Stimulated activated naive B cell treated with anti-CD40 and anti-IgM and Interleukin-4, amounts not matched to agents 10 μg/mL and 1 μg/mL and 100 μg/mL, for 72 hours (primary cell): ENCODE measurements at regions not wholly inside any gene's neighbourhood (a gene's known extent, or its start where the extent isn't known, plus 50 kb on each side); places are given as distances from the start of the nearest gene placed in this dataset.

Source experiments
- ATAC-seq, 2 donors: fragments of 150-1000 bp; cut with Tn5 transposase; replicated peaks; 2 replicates each; pipeline ENCODE4 v1.10.0; 2021; ENCODE audit warnings: moderate library complexity in 1 of 2
- DNase-seq: peaks from one replicate; pipeline ENCODE4 v3.0.0; 2021
- H3K27ac Mint-ChIP-seq: one replicate; pipeline ENCODE4 v1.8.0; 2022; ENCODE audit warnings: mild to moderate bottlenecking, mixed read lengths
- H3K27me3 Mint-ChIP-seq, 2 donors: one replicate each; pipeline ENCODE4 v1.8.0; 2022; ENCODE audit warnings: mixed read lengths in 2 of 2
- H3K36me3 Mint-ChIP-seq, 2 donors: one replicate each; pipeline ENCODE4 v1.8.0; 2022; ENCODE audit warnings: mixed read lengths in 2 of 2, mild to moderate bottlenecking in 1 of 2
- H3K4me1 Mint-ChIP-seq, 2 donors: one replicate each; pipeline ENCODE4 v1.8.0; 2022; ENCODE audit warnings: mixed read lengths in 2 of 2, mild to moderate bottlenecking in 1 of 2
- H3K4me3 Mint-ChIP-seq, 2 donors: one replicate each; pipeline ENCODE4 v1.8.0; 2022; ENCODE audit warnings: mild to moderate bottlenecking in 2 of 2, mixed read lengths in 2 of 2, moderate library complexity in 1 of 2
- H3K9me3 Mint-ChIP-seq, 2 donors: one replicate each; pipeline ENCODE4 v1.8.0; 2022; ENCODE audit warnings: mixed read lengths in 2 of 2, mild to moderate bottlenecking in 1 of 2

GRCh38 chr20:9935285-9935684 lies 96.4 kb upstream of the PAK5 start:
- H3K9me3 Mint-ChIP-seq = peaks cover 0 to 2% of the 10 kb centered on the region in 2 donors
- H3K36me3 Mint-ChIP-seq = no peaks in the 10 kb centered on the region
- peaks cover 12 to 16% of the 10 kb centered on the region in 2 donors for H3K27me3 Mint-ChIP-seq
- DNase-seq = no peak
- no peaks in the 10 kb centered on the region for H3K4me1 Mint-ChIP-seq
- H3K27ac Mint-ChIP-seq = no peak overlapping the region
- no peak overlapping the region for H3K4me3 Mint-ChIP-seq
- no peak for ATAC-seq

DNA sequence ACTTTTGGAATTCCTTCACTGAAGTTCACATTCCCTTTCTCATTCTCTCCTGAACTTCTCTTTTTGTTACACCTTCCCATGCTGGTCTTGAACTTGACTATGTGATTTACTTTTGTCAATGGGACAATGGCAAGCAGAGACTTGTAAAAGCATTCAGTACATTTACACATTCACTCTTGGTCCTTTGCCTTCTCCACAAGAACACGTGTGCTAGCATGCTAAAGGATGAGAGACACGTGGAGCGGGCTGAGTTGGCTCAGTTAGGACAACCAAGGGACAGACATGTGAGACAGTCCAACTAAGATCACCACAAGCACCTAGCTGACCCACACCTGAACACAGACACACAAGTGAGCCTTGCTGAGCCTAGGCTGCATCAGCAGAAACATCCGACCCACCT lies 91.3 kb upstream of the PAK5 start:
- no peaks in the 10 kb centered on the region for H3K36me3 Mint-ChIP-seq
- no peak overlapping the region for H3K4me3 Mint-ChIP-seq
- peaks cover 0 to 5% of the 10 kb centered on the region in 2 donors for H3K27me3 Mint-ChIP-seq
- no peaks in the 10 kb centered on the region for H3K4me1 Mint-ChIP-seq
- ATAC-seq (no peak), DNase-seq (no peak)
- H3K27ac Mint-ChIP-seq = no peak overlapping the region
- no peaks in the 10 kb centered on the region for H3K9me3 Mint-ChIP-seq

DNA sequence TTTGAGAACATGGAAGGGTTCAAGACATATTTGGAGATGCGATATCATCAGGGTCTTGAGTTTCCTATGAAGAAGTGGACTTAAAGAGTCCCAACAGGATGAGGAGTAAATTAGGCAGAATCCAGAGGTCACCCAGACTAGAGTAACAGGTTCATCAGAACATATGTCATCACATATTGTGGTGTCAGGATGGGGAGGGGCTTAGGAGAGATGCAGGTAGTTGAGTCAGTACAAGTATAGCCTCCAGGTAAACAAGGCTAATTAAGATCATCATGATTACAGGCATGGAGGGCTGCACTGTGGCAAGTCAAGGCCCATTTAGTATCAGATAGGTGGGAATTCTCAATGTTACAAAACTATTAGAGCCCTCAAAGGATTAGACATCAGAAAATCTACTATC lies 90.1 kb upstream of the PAK5 start:
- Mint-ChIP-seq H3K4me3 (no peak overlapping the region), H3K36me3 (no peaks in the 10 kb centered on the region), H3K27me3 (peaks cover 0 to 5% of the 10 kb centered on the region in 2 donors), H3K27ac (no peak overlapping the region), H3K9me3 (no peaks in the 10 kb centered on the region), H3K4me1 (no peaks in the 10 kb centered on the region)
- no peak for DNase-seq
- no peak for ATAC-seq

- DNase-seq (no peak), ATAC-seq (peak in 1 of 2 donors; percentile 36)
- no peaks in the 10 kb centered on the region for H3K9me3 Mint-ChIP-seq
- H3K4me1 Mint-ChIP-seq = no peaks in the 10 kb centered on the region
- no peak overlapping the region for H3K27ac Mint-ChIP-seq
- peaks cover 0 to 5% of the 10 kb centered on the region in 2 donors for H3K27me3 Mint-ChIP-seq
- no peak overlapping the region for H3K4me3 Mint-ChIP-seq
- H3K36me3 Mint-ChIP-seq = no peaks in the 10 kb centered on the region
Observed at GRCh38 chr20:9928281-9928737, 89.4 kb upstream of the PAK5 start.

GRCh38 chr20:9927224-9927623 lies 88.3 kb upstream of the PAK5 start:
- peaks cover 0 to 5% of the 10 kb centered on the region in 2 donors for H3K27me3 Mint-ChIP-seq
- H3K27ac Mint-ChIP-seq = no peak overlapping the region
- H3K36me3 Mint-ChIP-seq = no peaks in the 10 kb centered on the region
- no peak overlapping the region for H3K4me3 Mint-ChIP-seq
- ATAC-seq (no peak), DNase-seq (no peak)
- H3K9me3 Mint-ChIP-seq = no peaks in the 10 kb centered on the region
- H3K4me1 Mint-ChIP-seq = no peaks in the 10 kb centered on the region

DNA sequence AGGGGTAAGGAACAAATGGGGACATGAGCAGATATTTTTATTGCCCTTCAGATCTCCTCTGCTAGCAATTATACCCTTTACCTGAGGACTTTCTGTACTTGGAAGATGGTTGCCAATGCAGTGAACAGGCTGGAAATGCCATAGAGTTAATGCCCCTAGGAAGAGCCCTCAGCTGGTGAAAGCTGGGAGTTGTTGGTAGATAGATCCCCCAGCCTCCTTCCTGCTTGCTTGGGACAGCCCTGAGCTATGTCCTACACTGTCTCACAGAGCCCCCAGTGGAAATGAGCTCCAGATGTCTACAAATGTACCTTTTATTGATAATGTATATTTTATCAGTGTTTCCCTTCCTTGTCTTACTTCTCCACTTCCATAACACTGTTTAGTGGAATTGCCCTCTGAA lies 87.6 kb upstream of the PAK5 start:
- peaks cover 0 to 5% of the 10 kb centered on the region in 2 donors for H3K27me3 Mint-ChIP-seq
- no peak for DNase-seq
- H3K36me3 Mint-ChIP-seq = no peaks in the 10 kb centered on the region
- no peak overlapping the region for H3K4me3 Mint-ChIP-seq
- no peak for ATAC-seq
- H3K9me3 Mint-ChIP-seq = no peaks in the 10 kb centered on the region
- no peaks in the 10 kb centered on the region for H3K4me1 Mint-ChIP-seq
- H3K27ac Mint-ChIP-seq = no peak overlapping the region

DNA sequence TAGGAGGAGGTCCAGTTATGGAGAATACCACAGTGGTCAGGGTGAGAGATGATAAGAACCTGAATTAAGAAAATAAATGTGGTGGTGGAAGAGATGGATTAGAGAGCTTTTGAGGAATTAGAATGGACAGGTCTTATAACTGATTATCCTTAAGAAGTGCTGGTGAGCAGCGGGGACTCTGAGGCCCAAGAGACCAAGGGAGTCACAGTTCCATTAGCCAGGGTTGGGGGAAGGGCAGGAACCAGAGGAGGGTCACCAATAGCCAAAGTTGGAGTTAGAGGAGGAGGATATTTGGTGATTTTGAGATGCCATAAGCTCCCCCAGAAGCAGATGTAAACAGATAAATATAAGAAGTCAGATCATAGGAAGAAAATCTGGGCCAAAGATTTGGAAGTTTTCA lies 87.1 kb upstream of the PAK5 start:
- no peaks in the 10 kb centered on the region for H3K36me3 Mint-ChIP-seq
- DNase-seq (no peak), ATAC-seq (no peak)
- H3K9me3 Mint-ChIP-seq = no peaks in the 10 kb centered on the region
- H3K27me3 Mint-ChIP-seq = peaks cover 0 to 5% of the 10 kb centered on the region in 2 donors
- H3K4me3 Mint-ChIP-seq = no peak overlapping the region
- no peaks in the 10 kb centered on the region for H3K4me1 Mint-ChIP-seq
- H3K27ac Mint-ChIP-seq = no peak overlapping the region

GRCh38 chr20:9923648-9924047 lies 84.8 kb upstream of the PAK5 start:
- no peak for DNase-seq
- no peak for ATAC-seq
- no peaks in the 10 kb centered on the region for H3K9me3 Mint-ChIP-seq
- peaks cover 3 to 9% of the 10 kb centered on the region in 2 donors for H3K4me1 Mint-ChIP-seq
- no peak overlapping the region for H3K4me3 Mint-ChIP-seq
- H3K27ac Mint-ChIP-seq = no peak overlapping the region
- H3K27me3 Mint-ChIP-seq = no peaks in the 10 kb centered on the region
- no peaks in the 10 kb centered on the region for H3K36me3 Mint-ChIP-seq

GRCh38 chr20:9920866-9921265 lies 82.0 kb upstream of the PAK5 start:
- Mint-ChIP-seq H3K27ac (no peak overlapping the region), H3K9me3 (no peaks in the 10 kb centered on the region), H3K4me1 (peaks cover 3 to 10% of the 10 kb centered on the region in 2 donors), H3K36me3 (no peaks in the 10 kb centered on the region), H3K27me3 (peaks cover 7 to 15% of the 10 kb centered on the region in 2 donors), H3K4me3 (no peak overlapping the region)
- DNase-seq = no peak
- ATAC-seq = no peak

GRCh38 chr20:9919271-9920014 lies 80.6 kb upstream of the PAK5 start:
- Mint-ChIP-seq H3K27ac (peak overlapping the region; percentile 44), H3K4me3 (no peak overlapping the region)

DNA sequence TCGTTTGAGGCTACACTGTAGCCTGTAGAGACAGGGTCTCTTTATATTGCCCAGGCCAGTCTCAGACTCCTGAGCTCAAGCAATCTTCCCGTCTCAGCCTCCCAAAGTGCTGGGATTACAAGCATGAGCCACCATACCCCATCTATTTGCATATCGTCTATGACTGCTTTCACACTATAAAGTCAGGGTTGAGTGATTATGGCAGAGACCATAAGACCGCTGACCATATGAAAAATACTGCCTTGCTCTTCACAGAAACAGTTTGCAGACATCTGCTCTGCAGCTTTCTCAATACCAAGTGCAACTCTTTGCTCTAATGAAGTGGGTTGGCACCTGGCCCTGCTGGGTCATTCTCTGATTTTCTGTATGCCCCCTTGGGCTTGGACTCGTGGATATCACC lies 79.5 kb upstream of the PAK5 start:
- Mint-ChIP-seq H3K4me1 (peaks cover 3 to 10% of the 10 kb centered on the region in 2 donors), H3K27ac (no peak overlapping the region), H3K4me3 (no peak overlapping the region), H3K9me3 (no peaks in the 10 kb centered on the region), H3K36me3 (no peaks in the 10 kb centered on the region), H3K27me3 (peaks cover 14 to 21% of the 10 kb centered on the region in 2 donors)
- ATAC-seq (no peak), DNase-seq (no peak)

More at GRCh38 chr20:9919271-9920014, 80.6 kb upstream of the PAK5 start:
- Mint-ChIP-seq H3K4me1 (peaks cover 3 to 10% of the 10 kb centered on the region in 2 donors), H3K27me3 (peaks cover 14 to 21% of the 10 kb centered on the region in 2 donors), H3K36me3 (no peaks in the 10 kb centered on the region), H3K9me3 (no peaks in the 10 kb centered on the region)
- DNase-seq (no peak), ATAC-seq (peak; percentile 82 to 84)

DNA sequence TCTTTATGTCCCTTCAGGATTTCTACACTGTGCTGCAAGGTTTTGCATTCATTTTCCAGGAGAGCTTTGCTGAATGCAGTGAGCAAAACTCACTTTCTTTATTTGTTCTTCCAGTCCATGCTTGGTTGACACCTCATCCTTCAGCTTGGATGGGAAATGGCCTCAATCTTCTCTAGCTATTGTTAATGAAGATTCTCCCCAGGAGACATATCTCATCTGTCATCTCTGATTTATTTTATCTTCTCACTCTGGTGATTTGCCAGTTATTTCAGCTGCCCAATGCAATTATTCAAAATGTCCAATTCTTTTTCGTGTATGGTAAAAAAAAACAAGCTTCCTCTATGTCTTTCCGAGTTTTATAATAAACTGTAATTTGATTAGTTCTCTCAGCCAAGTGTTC lies 77.9 kb upstream of the PAK5 start:
- DNase-seq (no peak), ATAC-seq (no peak)
- Mint-ChIP-seq H3K9me3 (no peaks in the 10 kb centered on the region), H3K4me1 (peaks cover 3 to 10% of the 10 kb centered on the region in 2 donors), H3K4me3 (no peak overlapping the region), H3K27ac (no peak overlapping the region), H3K36me3 (no peaks in the 10 kb centered on the region), H3K27me3 (peaks cover 20 to 25% of the 10 kb centered on the region in 2 donors)

GRCh38 chr20:9912858-9913434 lies 74.1 kb upstream of the PAK5 start:
- Mint-ChIP-seq H3K4me3 (no peak overlapping the region), H3K27ac (no peak overlapping the region), H3K4me1 (no peaks in the 10 kb centered on the region), H3K36me3 (no peaks in the 10 kb centered on the region), H3K9me3 (no peaks in the 10 kb centered on the region), H3K27me3 (peaks cover 34 to 35% of the 10 kb centered on the region in 2 donors)
- ATAC-seq (peak in 1 of 2 donors; percentile 38), DNase-seq (peak; percentile 3)

GRCh38 chr20:9912290-9912689 lies 73.4 kb upstream of the PAK5 start:
- Mint-ChIP-seq H3K27me3 (peaks cover 32 to 34% of the 10 kb centered on the region in 2 donors), H3K27ac (no peak overlapping the region), H3K9me3 (no peaks in the 10 kb centered on the region), H3K4me3 (no peak overlapping the region), H3K4me1 (no peaks in the 10 kb centered on the region), H3K36me3 (no peaks in the 10 kb centered on the region)
- ATAC-seq (no peak), DNase-seq (no peak)

DNA sequence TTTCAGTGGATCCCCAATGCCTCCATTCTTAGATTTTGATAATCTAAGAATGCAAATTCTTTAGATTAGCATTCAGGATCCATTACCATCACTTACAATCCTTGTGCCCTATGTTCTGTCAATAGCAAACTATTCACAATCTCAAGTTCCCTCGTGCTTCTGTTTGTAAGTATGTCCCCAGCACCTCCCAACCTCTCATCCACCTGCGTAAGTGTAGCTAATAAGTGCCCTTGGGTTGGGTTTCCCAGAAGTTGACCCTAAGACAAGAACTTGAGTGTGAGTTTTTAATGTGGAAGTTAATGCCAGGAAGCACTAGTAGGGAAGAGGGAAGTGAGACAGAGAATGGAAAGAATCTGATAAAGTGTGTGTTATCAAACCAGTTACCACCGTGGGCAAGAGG lies 72.6 kb upstream of the PAK5 start:
- Mint-ChIP-seq H3K9me3 (no peaks in the 10 kb centered on the region), H3K27ac (no peak overlapping the region), H3K27me3 (peaks cover 24 to 31% of the 10 kb centered on the region in 2 donors), H3K4me1 (no peaks in the 10 kb centered on the region), H3K36me3 (no peaks in the 10 kb centered on the region), H3K4me3 (no peak overlapping the region)
- ATAC-seq (no peak), DNase-seq (no peak)
